CD1c-positive myeloid dendritic cell (primary cell): ENCODE measurements at regions not wholly inside any gene's neighbourhood (a gene's known extent, or its start where the extent isn't known, plus 50 kb on each side); places are given as distances from the start of the nearest gene placed in this dataset.

Experiments
- DNase-seq: peaks from one replicate; pipeline ENCODE4 v3.0.0-alpha.2; 2016; ENCODE audit errors: extremely low spot score

DNA sequence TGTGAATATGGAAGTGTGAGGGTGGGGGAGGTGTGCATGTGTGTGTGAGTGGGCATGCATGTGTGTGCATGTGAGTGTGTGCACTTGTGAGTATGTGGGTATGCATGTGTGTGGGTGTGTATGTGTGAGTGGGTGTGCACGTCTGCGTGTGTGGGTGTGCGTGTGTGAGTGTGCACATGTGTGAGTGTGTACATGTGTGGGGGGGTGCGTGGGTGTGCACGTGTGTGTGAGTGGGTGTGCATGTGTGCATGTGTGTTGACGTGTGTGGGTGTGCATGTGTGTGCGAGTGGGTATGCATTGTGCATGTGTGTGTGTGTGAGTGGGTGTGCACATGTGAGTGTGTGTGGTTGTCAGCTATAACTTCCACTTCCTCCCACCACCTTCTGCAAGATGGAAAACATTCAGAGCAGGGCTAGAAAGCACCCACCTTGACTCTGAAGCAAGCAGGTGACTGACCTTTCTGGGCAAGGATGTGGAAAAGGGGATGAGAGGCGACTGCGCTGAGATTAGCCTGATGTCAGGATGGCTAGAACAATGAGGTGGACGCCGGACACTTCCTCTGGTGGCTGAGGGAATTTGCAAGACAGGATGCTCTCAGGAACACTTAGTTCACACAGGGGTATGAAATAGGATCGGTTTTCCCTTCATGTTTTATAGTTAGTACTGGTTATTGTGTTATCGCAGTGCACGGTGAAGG lies 103.6 kb downstream of the ACKR3 start:
- DNase-seq = no peak

- DNase-seq = no peak
Measured at GRCh38 chr2:236673823-236674185, 104.2 kb downstream of the ACKR3 start.

GRCh38 chr2:236674238-236674637 lies 104.6 kb downstream of the ACKR3 start:
- DNase-seq = no peak

DNA sequence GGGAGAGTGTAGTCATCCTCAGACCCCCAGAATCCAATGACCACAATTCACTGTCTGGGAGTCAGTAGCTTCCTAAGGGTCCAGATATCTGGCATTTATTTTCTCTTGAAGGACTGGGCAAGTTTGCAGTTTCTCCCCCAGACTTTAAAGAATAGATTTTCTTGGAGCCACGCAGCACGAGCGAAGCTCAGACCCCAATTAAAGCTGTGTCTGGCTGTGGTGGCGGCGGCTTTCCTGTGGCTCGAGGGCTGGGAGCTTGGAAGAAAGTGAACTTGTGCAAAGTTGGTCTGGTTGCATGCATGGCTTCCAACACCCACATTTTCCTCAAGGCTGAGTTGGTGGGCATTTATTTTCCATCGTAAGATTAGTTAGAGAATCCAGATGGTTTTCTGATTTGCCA lies 105.0 kb downstream of the ACKR3 start:
- no peak for DNase-seq

GRCh38 chr2:236675051-236675450 lies 105.4 kb downstream of the ACKR3 start:
- no peak for DNase-seq

DNA sequence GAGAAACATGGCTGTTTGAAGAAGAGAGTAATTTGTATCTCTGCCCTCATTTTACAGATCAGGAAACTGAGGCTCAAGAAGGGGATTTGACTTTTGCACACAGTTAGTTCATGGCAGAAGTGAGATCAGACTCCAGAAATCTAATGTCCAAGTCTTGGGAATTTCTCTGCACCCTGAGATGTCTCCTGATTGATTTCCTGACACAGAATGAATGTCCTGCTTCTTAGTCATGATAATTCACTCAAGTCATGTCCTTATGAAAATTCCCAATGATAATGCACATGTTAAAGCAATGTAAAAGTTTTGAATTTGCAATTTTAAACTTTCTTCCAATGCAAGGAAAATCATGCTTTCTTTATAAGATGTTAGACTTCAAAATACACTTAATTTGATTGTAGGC lies 105.9 kb downstream of the ACKR3 start:
- DNase-seq = no peak

DNA sequence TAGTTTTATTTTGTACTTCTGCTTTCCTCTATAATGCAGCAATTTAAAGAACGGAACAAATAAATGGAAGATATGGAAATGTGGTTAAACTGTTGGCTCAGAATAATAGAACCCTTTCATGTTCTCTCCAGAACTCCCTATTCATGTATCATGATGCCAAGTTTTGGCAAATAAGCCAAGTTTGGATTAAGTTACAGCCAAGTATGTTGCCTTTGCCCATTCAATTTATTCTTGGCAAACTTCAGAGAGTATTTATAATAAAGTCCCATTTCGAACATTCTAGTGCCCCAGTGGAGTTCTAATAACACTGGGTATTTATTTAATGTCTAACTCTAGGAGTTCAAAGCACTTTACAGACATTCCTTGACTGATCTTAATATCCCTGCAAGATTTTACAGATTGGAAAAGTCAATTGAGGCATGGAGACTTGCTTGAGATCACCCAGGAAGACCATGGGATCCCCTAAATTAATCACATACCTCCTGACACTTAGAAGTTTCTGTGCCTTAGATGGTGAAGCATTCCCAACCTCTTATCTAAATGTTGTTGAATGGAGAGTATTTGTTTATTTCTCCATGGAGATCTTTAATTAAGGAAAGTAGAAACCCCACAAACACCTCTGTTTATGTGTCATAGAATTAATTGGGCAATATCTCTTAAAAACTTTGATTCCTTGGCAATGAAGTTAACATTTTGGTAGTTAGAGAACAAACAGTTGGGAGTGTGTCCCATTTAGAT lies 106.7 kb downstream of the ACKR3 start:
- DNase-seq = no peak

- DNase-seq = no peak
Measured at GRCh38 chr2:236677368-236677767, 107.7 kb downstream of the ACKR3 start.

DNA sequence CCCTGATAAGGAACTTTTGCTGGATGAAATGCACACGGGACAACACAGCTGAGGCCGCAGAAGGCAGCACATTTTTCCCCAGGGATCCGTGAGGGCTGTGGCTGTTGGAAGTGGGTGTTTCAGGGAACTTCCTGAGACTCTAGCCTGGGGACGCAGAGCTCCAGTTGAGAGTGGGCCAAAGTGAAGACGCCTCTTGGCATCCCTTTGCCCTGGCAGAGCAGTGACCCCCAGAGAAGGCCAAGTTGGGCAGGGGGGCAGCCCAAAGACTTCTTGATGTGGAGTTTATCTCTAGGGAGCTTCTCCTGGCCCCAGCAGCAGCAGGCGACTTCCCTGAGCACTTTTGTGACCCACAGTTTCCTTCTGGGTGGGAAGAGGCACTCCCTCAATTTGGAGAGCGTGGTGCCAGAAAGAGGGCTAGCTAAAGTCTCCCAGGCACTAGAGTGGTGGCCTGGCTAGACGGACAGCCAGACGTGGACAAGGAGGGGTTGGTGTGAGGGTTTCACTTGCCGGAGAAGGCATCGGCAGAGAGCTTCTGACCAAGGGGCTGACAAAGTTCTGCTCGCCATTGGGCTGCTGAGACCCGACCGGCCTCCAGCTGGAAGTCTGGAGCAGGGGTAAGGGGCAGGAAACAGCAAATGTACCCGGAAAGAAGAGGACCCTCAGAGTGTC lies 108.8 kb downstream of the ACKR3 start:
- no peak for DNase-seq

DNA sequence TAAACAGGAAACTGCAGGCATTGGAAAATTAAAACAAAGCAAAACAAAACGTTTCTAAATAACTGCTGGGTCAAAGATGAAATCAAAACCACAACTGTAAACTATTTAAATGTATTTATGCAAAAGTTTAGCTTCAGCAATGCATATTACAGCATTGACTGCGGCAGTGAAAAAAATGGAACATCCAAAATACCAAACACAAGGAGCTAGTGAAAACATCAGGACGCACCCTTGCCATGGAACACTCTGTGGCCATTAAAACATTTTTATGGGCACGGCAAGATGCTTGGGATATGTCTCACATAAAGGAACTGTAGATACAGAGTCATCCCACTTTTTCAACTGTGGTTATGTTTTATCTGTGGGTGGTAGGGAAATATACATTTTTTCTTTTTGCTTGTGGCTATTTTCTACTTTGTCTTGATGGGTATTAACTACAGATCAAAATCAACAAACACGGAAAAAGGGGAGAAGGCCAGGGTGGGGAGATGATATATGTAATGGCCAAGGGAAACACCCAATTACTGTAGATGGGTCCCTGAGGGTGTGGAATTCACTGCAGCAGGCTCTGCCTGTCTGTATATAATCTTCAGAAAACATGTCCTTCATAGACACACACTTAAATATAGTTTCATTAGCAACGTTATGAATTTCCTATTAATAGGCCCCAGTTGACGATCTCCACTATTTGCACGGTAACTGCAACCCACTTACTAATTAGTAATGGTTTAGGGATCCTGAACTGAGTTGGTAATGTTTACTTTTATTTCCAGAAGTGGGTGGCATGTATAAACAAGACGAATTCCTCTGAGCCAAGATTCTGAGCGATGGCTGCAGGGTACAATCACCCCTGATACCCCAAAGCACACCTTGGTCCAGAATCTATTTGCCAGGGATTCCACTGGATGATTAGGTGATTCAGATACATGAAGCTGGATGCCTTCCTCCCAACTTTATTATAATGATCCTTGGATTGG lies 110.5 kb downstream of the ACKR3 start:
- no peak for DNase-seq

DNA sequence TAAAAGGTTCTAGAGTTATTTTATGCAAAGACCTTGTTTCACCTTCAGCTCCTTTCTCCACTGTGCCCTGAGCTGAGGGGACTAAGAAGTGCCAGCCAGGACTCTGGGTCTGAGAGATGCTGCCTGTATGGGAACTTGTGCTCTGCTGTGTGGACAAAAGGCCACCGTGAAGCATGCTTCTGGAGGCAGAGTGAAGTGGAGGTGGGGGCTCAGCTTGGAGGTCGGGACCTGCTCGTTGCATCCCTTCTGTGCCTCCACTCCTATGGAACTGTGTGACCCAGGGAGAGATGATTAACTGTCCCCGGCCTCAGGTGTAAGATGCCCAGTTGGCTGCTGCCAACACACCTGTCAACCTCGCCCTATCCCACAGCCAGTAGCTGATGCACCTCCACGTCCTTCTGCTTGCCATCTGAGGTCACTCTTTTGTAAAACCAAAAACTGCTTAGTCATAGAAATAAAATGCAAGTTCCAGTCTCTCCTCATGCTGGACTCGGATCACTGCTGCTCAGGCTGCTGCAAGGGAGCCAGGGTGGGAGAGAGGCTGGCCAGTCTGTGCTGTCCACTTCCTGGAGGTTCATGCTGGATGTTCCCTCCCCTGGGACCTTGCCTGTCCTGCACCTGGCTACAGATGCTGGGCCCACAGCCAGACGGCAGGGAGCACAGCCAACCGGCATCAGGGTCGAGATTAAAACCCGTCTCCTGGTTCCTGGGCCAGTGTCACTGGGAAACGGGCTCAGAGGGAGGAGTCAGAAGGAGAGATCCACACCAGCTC lies 113.2 kb downstream of the ACKR3 start:
- DNase-seq = no peak

DNA sequence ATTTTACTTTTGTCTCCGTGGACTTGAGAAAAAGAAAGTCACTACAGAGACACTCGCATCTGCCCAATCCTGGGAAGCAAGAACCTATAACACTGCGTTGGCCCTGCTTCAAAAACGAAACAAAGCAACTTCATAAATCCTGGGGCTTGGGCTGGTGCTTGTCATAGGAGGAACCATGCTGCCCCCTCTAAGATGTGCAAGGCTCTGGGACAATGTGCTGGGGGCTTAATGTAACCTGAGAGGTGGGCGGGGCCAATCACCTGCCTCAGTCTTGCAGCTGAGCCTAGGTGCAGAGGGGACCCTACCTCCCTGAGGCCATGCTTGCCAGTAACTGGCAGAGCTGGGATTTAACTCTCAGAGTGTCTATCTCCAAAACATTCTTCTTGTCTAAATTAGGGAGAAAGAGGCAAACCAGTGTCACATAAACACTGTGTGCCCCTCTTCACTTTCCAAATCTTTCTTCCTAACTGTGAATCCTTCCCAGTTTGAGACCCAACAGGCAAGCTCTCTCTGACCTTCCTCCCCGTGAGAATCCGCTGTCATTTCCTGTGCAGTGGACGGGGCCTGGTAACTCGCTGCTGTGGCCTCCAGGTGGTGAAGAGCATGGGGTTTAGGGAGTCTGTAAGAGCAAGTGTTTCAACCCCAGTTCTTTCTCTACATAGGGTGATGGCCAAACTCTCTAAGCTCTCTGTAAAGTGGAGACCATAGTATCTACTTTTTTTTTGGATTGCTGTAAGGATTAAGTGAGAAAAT lies 115.1 kb downstream of the ACKR3 start:
- DNase-seq = no peak

GRCh38 chr2:236685361-236685760 lies 115.7 kb downstream of the ACKR3 start:
- DNase-seq = no peak

GRCh38 chr2:236685979-236686520 lies 116.4 kb downstream of the ACKR3 start:
- DNase-seq = no peak

DNA sequence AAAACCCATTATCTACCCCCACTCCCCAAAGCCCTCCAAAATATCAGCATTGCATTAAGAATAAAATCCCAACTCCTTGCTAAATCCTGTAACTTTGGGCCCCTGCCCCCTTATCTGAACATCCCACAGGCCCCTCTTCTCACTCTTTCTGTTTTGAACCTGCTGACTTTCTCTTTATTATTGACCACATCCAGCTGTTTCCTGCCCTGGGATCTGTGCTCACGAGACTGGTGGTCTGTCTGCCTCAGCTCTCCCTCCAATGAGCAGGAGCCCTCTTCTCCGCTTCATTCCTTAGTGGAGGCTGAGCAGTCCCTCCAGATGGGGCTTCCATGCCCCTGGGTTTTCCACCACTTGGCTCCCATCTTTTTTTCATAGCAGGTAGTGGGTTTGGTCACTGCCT lies 116.9 kb downstream of the ACKR3 start:
- DNase-seq = no peak

DNA sequence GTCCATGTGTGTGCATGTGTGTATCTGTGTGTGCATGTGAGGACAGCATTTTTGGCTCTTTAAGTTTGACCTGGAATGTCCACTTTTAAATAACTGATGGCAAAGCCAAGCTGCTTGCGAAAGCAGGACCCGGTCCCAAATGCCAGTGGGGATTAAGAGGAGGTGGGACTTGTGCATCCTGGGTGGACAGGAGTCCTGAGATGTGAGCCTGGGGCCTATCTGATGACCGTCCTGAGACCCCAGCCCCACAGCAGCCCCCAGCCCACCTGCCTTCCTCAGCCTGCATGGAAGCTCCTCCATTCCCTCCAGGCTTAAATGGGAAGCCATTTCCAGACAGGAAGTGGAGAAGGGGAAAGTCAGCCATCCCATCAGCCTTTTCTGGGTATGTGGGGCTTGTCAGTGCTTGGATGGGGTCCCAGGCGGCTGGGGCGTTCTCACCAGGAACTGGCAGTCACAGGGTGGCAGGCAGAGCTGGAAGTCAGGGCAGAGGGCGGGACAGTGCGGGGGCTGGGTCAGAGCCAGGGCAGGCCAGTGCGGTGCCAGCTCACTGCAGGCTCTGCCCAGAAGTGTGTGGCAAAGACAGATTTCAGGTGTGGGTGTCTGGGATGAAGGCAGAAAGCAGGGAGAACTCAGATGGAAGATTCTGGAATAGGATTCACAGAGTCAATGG lies 117.8 kb downstream of the ACKR3 start:
- no peak for DNase-seq

GRCh38 chr2:236688157-236688556 lies 118.5 kb downstream of the ACKR3 start:
- DNase-seq = no peak

GRCh38 chr2:236688563-236689392 lies 119.2 kb downstream of the ACKR3 start:
- DNase-seq = no peak

GRCh38 chr2:236689393-236689700 lies 119.7 kb downstream of the ACKR3 start:
- no peak for DNase-seq
